Stomach (tissue), 4 donors: ENCODE measurements at regions not wholly inside any gene's neighbourhood (a gene's known extent, or its start where the extent isn't known, plus 50 kb on each side); places are given as distances from the start of the nearest gene placed in this dataset.

ENCODE experiments used
- POLR2A ChIP-seq, 4 donors: fragments of 450-650 bp; IDR thresholded peaks; one replicate each; pipeline ENCODE4 v1.6.1; 2016; ENCODE audit warnings: antibody characterized with exemption in 4 of 4, control low read depth in 2 of 4, mild to moderate bottlenecking in 1 of 4, moderate library complexity in 1 of 4
- TF ChIP-seq, protein P1 (sequence below), 7 experiments: fragments of 450-650 bp in 4 of 7; fragments of 200-600 bp in 3 of 7; sonication (generic) in 3 of 7; IDR thresholded peaks; one replicate each; pipeline ENCODE4 v1.5.1; 2016 to 2019; ENCODE audit warnings: antibody characterized with exemption in 7 of 7, control low read depth in 2 of 7, mild to moderate bottlenecking in 1 of 7

DNA sequence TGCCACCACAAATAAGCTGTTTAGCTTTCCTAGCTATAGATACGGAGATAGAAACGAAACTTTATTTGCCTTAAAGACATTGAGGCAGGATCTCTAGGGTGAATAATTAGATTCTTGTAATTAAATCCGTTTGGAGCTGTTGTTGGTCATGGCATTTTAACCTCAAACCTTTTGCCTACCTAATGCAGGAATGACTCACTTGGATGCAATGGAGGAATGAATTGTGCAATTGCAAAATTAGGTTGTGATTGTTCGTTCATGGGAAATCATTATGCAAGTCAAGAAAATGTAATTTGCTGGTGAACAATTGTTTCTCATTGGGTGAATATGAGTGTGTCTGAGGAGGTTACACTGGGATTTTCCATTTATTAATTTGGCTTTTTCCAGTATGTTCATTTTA lies 703.5 kb downstream of the GATA3 start:
- TF ChIP-seq POLR2A (IDR thresholded peaks at IDR 0.05): no peak
- TF ChIP-seq, protein P1, sequence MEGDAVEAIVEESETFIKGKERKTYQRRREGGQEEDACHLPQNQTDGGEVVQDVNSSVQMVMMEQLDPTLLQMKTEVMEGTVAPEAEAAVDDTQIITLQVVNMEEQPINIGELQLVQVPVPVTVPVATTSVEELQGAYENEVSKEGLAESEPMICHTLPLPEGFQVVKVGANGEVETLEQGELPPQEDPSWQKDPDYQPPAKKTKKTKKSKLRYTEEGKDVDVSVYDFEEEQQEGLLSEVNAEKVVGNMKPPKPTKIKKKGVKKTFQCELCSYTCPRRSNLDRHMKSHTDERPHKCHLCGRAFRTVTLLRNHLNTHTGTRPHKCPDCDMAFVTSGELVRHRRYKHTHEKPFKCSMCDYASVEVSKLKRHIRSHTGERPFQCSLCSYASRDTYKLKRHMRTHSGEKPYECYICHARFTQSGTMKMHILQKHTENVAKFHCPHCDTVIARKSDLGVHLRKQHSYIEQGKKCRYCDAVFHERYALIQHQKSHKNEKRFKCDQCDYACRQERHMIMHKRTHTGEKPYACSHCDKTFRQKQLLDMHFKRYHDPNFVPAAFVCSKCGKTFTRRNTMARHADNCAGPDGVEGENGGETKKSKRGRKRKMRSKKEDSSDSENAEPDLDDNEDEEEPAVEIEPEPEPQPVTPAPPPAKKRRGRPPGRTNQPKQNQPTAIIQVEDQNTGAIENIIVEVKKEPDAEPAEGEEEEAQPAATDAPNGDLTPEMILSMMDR (IDR thresholded peaks at IDR 0.05): no peak
